Cardiac septum (tissue), 1 donor: ENCODE measurements at regions not wholly inside any gene's neighbourhood (a gene's known extent, or its start where the extent isn't known, plus 50 kb on each side); places are given as distances from the start of the nearest gene placed in this dataset.

ENCODE experiments used
- DNase-seq: peaks from one replicate; pipeline ENCODE4 v3.0.0-alpha.2; 2020; ENCODE audit warnings: low spot score
- intact Hi-C: fragments of 100-400 bp; cut with DNase I; formaldehyde crosslinking; loops from one replicate; pipeline ENCODE4 v1.14.0; 2022
- donor health status: DM: no; HTN: no; CAD: no.

GRCh38 chr12:13376610-13377373 lies 180.3 kb downstream of the EMP1 start:
- intact Hi-C loops = no loop called here
- no peak for DNase-seq

DNA sequence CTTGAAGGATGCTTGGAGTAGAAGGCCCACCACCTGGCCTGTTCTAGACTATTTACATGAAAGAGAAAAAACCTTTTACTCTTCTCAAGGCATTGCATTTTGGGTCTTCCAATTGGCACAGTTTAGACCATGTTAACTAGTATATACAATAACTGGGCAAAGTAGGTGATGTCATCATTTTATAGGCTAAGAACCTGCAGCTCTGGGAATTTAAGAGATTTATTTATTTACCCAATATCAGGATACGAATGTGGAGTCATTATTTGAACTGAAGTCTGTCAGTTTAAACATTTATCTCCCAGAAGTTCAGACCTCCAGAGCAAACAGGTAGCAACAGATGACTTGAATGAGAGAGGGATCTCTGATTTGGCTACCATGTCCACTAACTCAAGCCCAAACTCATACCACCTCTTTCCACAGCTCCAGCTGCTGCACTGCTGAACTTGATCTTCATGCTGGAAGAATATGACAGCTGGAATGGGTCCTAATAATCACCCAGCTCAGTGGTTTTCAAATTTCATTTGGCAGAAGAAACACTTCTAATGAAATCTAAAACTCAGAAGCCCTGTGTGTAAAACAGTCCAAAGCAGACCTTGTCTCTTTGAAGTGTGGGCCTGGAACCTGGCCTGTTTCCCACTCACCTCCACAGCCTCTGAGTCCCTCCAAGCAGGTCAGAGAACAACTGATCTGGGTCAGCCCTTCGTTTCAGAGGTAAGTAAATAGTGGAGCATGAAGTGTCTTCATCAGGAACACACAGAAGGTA lies 179.2 kb downstream of the EMP1 start:
- intact Hi-C loops = no loop called here
- no peak for DNase-seq

GRCh38 chr12:13374793-13375192 lies 178.3 kb downstream of the EMP1 start:
- DNase-seq = no peak
- intact Hi-C loops = no loop called here

DNA sequence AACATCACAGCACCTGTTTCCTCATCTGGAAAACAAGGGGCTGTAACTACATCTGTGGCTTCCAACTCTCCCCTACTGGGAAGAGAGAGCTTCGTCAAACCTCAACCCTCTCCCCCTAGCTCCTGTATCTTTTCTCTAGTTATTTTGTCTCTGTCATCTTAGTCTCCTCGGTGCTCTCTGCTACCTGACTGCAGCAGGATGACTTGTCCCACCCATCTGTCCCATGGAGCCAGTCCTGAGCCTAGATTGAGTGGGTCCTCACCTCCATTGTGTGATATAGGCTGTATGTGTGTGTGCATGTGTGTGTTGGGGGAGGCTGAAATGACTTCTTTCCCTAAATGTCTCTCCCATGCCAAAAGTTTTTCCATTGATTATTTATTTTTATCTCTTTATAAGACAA lies 177.3 kb downstream of the EMP1 start:
- intact Hi-C loops = no loop called here

GRCh38 chr12:13373131-13373530 lies 176.6 kb downstream of the EMP1 start:
- intact Hi-C loops = no loop called here
- no peak for DNase-seq

More for the DNA sequence above, 177.3 kb downstream of the EMP1 start:
- DNase-seq = peak; percentile 68

DNA sequence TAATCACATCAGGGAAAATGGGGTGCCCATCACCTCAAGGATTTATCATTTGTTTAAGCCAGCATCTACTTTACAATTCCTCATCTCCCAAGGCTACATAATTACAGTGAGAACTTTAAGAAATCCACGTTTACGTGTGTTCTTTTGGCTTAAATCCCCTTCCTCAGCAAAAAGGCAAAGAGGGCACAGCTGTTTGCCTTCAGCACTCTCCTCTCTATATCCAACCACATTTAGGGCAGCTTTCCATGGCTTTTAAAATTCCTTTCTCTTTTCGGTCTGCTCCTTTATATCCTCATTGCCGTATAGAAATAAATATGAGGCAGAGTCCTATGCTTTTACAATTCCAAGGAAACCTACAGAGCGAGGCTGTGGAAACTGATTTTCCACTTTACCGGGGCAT lies 175.9 kb downstream of the EMP1 start:
- no peak for DNase-seq
- intact Hi-C loops = no loop called here

GRCh38 chr12:13371797-13372196 lies 175.3 kb downstream of the EMP1 start:
- intact Hi-C loops = no loop called here

GRCh38 chr12:13371367-13371766 lies 174.8 kb downstream of the EMP1 start:
- DNase-seq = no peak

More at GRCh38 chr12:13371797-13372196, 175.3 kb downstream of the EMP1 start:
- no peak for DNase-seq

DNA sequence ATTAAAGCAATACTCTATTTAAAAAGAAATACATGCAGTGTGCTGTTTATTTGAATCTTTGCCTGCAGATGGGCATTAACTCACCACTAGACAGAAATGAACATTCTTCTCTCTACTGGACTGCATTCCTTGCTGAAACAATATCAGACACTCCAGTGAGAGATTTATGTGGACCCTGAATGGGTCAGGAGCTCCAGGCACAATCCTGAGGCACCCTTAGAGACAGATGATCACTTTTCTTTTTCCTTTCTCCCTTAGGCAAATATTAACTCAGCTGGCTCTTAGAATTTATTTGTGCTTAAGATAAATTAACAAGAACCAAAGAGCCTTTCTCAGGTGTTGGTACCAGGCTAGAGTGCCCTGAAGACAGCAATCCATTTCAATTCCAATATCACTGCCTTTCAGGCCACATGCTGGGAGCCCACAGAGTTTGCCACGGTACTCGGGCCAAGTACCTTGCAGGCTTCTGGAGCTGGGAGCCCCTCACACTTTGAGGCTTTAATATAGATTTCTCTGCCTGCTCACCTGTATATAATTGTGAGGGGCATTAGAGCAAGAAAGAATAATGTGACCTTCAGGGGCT lies 173.0 kb downstream of the EMP1 start:
- intact Hi-C loops = no loop called here
- no peak for DNase-seq

More at GRCh38 chr12:13371367-13371766, 174.8 kb downstream of the EMP1 start:
- intact Hi-C loops = no loop called here

- intact Hi-C loops = no loop called here
- DNase-seq = no peak
Measured at GRCh38 chr12:13368971-13369370, 172.4 kb downstream of the EMP1 start.

- DNase-seq = no peak
- intact Hi-C loops = no loop called here
Measured at GRCh38 chr12:13368431-13368830, 171.9 kb downstream of the EMP1 start.

DNA sequence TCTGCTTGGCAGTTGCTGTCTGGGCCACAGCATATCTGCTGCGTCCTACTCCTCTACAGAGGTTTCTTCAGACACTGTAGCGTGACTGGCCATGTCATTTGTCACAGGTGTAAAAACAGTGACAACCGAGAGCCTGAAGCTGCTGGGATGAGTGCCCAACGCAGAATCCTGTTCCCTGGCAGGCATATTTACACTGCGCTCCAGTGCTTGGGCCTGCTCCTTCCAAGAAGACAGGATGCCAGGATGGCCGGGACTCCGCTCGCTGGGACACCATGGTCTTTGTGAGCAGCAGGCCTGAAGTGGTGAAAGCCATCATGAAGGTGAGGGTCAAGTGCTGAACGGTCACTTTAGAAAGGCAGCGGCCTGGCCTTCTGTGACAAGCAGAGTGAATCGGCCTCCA lies 171.4 kb downstream of the EMP1 start:
- intact Hi-C loops = no loop called here
- DNase-seq = peak; percentile 49

DNA sequence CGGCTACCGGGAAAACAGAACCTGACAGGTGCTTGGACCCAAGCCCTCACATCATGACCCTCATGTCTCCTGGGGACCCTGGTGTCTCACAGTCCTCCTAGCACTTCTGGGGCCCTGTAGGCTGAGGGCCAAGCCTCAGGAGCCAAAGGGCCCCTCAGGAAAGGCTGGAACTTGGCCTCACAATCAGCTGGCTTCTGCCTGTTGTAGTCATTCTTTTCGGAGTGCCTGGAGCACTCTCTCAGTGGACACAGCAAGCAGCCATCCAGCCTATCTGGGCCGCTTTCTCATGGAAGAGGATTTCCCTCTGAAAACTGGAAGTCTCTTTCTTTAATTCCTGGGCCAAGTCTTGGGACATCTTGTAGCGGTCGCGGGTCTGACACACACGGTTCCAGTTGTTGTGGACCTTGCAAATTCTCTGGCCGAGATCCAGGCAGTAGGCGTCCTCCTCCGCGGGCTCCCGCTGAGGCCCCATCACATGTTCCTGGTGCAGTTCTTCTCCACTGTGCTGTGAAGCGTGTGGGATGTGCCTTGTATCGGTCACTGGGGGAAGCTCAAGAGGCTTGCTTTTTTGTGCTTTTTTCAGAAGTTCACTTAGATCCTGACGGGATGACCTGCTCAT lies 169.3 kb downstream of the EMP1 start:
- DNase-seq = peak; percentile 77
- intact Hi-C loops = no loop called here

GRCh38 chr12:13362260-13362841 lies 165.8 kb downstream of the EMP1 start:
- intact Hi-C loops = loop anchor here (2.0 to 5.0 kb wide), 2 partner anchors 172 to 300 kb away; no protein-coding TSS in a partner anchor
- no peak for DNase-seq

- no peak for DNase-seq
- intact Hi-C loops = loop anchor here (5.0 kb wide), 1 partner anchor 303 kb away; no protein-coding TSS in a partner anchor
Measured at GRCh38 chr12:13359636-13360035, 163.1 kb downstream of the EMP1 start.

DNA sequence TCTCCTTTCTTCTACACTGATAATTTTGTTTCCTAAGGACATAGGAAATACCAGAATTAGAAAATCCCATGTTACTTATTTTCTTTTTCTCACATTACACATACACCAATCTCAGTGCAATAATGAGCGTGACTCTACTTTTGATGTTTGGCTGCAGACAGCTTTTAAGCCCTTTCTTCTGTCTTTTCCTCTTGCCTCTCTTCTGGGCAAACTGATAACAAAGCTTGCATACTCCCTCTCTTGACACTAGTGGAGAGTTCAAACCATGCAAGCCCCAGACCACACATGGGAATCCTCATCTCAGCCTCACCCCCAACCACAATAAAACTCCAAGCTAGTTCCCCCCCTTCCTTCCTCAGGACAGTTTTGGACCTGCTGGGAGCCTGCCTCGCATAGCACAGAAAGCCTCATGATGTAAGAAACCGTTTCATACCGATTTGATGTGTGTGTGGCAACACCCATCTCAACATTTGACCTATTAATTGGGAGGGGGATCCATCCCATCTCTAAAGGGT lies 161.9 kb downstream of the EMP1 start:
- intact Hi-C loops = no loop called here
- no peak for DNase-seq

- no peak for DNase-seq
- intact Hi-C loops = no loop called here
Measured at GRCh38 chr12:13350946-13351345, 154.4 kb downstream of the EMP1 start.

DNA sequence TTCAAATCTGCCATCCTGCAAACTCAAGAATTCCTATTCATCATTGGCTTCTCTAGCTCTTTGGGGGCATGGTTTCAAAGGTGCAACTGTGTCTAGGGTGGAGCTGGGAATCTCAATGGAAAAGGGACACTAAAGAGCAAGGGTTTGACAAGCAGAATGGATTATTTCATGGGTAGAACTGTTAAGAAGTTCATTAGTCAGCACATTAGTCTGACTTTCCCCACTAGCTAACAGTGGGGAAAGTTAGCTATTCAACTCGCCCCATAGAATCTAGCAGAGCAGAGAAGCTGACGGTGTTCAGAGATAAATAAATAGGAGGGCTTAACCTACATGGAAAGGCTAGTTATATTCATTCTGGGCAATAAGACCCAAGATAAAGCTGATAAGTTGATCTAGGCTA lies 153.9 kb downstream of the EMP1 start:
- intact Hi-C loops = no loop called here
- DNase-seq = no peak

DNA sequence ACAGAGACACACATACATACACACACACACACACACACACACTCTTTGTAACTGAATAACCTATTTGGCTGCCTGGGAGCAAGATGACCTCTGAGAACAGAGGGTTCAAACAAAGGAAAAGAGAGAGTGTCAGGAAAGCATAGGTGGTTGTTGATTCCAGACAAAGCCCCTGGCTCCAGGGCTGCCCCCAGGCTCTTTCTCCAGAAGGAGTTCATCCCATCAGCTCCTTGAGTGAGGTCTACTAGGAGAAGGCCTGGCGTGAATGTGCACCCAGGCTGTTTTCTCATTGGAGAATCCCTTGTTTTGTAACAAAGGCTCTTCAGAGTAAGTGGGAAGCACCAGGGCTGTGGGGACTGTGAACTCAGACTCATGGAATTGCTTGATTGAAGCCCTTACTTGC lies 151.9 kb downstream of the EMP1 start:
- DNase-seq = no peak

More for the DNA sequence above, 151.9 kb downstream of the EMP1 start:
- intact Hi-C loops = no loop called here
